ENCODE measurements at regions not wholly inside any gene's neighbourhood (a gene's known extent, or its start where the extent isn't known, plus 50 kb on each side); places are given as distances from the start of the nearest gene placed in this dataset.

DNA sequence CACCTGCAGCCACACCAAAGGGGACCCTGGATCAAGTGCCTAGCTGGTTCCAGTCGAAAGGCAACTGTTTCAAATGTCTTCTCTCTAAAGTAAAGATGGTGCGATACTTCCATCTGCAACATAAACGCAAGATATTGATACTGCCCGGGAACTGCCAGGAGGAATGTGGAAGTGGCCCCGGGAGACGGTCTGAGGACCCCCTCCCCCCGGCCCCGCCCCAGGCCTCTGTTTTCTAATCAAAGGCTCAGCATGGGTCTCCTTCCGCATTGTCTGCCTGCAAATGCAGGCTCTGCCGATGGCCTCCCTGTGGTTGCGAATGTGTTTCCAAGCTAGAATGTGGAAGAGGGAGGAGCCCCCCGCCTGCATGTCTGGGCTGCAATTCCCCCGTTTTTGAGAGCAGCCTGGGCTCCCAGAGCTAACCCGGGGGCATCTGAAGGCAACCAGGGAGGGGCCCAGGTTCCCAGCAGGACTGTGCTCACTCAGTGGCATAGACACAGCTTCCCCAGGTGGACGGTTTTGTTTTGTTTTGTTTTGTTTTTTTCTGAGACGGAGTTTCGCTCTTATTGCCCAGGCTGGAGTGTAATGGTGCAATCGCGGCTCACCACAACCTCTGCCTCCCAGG lies 223.9 kb upstream of the PPP2R2D start:
- TF ChIP-seq POLR2A (IDR thresholded peaks at IDR 0.05): no peak
- no peak for TF ChIP-seq CTCF (IDR thresholded peaks at IDR 0.05)
- H3K4me3 ChIP-seq (ENCODE audit: low read depth, poor library complexity, severe bottlenecking): no peak overlapping the region
- DNase-seq (ENCODE audit: low spot score in 2 of 2): no peak
- 36% methylated on average over 19 of the region's 19 CpGs for WGBS, 2 donors
- intact Hi-C loops (cut with DNase I; ENCODE audit: low total_unique reads): no loop called here

DNA sequence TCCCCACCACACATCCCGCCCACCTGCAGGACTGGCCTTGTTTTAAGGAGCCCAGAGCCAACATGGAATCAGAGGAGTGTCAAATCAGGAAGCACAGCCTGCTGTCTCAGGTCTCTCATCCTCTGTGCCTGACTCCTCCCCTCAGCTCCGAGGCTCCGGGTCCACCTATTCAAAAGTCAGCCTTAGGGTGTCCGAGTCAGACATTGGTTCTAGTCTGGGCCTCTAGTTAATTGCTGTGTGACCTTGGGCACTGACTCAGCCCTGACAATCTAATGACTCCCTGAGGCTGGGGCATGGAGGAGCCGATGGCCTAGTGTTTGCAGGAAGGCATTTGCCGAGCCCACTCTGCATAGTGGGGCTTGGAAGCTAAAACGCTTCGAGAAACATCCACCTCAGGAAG lies 223.1 kb upstream of the PPP2R2D start:
- no peak overlapping the region for H3K4me3 ChIP-seq (ENCODE audit: low read depth, poor library complexity, severe bottlenecking)
- DNase-seq (ENCODE audit: low spot score in 2 of 2): no peak
- WGBS, 2 donors: 67 to 72% methylated on average over 8 of the region's 8 CpGs
- TF ChIP-seq CTCF (IDR thresholded peaks at IDR 0.05) (no peak), POLR2A (IDR thresholded peaks at IDR 0.05) (no peak)
- intact Hi-C loops (cut with DNase I; ENCODE audit: low total_unique reads): no loop called here

DNA sequence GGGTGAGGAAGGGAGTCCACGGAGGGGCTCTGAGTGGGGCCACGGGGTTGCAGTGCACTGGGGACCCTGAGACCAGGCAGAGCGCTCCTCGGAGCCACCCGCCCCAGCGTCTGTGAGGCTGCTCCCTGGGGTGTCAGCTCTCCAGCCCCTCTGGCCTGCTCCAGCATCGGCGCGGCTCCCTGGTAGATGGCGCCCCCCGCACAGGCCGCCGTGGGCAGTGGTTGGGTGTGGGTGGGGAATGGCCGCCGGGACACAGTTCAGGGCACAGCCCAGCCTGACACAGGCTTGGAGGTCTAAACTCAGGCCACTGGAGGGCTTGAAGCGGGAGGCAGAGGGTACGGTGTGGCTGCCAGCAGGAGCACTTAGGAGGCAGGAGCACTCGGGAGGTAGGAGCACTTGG lies 222.6 kb upstream of the PPP2R2D start:
- WGBS, 2 donors: 83 to 84% methylated on average over 15 to 17 of the region's 18 CpGs
- no peak for DNase-seq (ENCODE audit: low spot score in 2 of 2)
- intact Hi-C loops (cut with DNase I; ENCODE audit: low total_unique reads): no loop called here
- no peak overlapping the region for H3K4me3 ChIP-seq (ENCODE audit: low read depth, poor library complexity, severe bottlenecking)
- no peak for TF ChIP-seq POLR2A (IDR thresholded peaks at IDR 0.05)
- no peak for TF ChIP-seq CTCF (IDR thresholded peaks at IDR 0.05)

DNA sequence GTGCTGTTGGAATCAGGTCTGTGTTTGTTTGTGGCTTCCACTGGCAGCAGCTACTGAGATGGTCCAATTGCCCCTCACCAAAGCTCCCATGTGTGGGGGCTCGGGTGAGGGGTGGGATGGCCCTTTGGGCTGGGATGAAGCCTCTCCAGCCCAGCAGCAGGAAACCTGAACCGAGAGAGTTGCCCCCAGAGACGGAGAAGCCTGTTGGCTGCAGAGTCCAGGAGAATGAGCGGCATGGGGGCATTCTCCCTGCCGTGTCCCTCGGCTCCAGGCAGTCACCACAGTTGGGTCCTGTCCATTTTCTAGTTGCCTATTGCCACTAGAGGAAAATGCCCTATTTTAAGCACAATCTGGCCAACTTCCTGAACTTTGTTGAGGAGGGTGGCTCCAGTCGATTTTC lies 222.2 kb upstream of the PPP2R2D start:
- DNase-seq (ENCODE audit: low spot score in 2 of 2): no peak
- no peak for TF ChIP-seq POLR2A (IDR thresholded peaks at IDR 0.05)
- no peak for TF ChIP-seq CTCF (IDR thresholded peaks at IDR 0.05)
- WGBS, 2 donors: 82 to 87% methylated on average over 7 of the region's 7 CpGs
- no peak overlapping the region for H3K4me3 ChIP-seq (ENCODE audit: low read depth, poor library complexity, severe bottlenecking)
- intact Hi-C loops (cut with DNase I; ENCODE audit: low total_unique reads): no loop called here

DNA sequence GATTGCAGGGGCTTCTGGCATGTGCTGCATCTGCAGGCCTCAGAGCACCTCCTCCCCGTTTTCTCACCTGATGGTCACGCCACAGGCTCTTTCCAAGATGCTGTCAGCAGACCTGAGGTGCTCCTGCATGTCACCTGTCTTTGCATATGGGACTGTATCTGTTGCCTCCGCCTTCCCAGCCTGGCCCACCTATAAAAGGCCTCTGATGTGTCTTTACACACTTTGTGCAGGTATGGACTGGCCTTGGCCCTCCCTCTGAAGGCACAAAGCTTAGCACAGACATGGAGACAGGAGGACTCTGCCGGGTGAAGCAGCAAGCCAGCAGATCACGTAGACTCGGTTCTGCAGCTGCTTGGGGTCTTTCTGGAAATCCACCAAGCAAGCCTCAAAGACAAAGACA lies 220.9 kb upstream of the PPP2R2D start:
- TF ChIP-seq POLR2A (IDR thresholded peaks at IDR 0.05): no peak
- TF ChIP-seq CTCF (IDR thresholded peaks at IDR 0.05): no peak
- no peak overlapping the region for H3K4me3 ChIP-seq (ENCODE audit: low read depth, poor library complexity, severe bottlenecking)
- intact Hi-C loops (cut with DNase I; ENCODE audit: low total_unique reads): no loop called here
- WGBS, 2 donors: 67 to 75% methylated on average over 6 of the region's 6 CpGs
- DNase-seq (ENCODE audit: low spot score in 2 of 2): no peak

GRCh38 chr10:131681122-131681521 lies 219.7 kb upstream of the PPP2R2D start:
- 64 to 68% methylated on average over 6 of the region's 7 CpGs for WGBS, 2 donors
- no peak for TF ChIP-seq POLR2A (IDR thresholded peaks at IDR 0.05)
- no peak for TF ChIP-seq CTCF (IDR thresholded peaks at IDR 0.05)
- no peak overlapping the region for H3K4me3 ChIP-seq (ENCODE audit: low read depth, poor library complexity, severe bottlenecking)
- intact Hi-C loops (cut with DNase I; ENCODE audit: low total_unique reads): no loop called here
- DNase-seq (ENCODE audit: low spot score in 2 of 2): no peak
